NT2/D1 (cell line): ENCODE measurements at regions not wholly inside any gene's neighbourhood (a gene's known extent, or its start where the extent isn't known, plus 50 kb on each side); places are given as distances from the start of the nearest gene placed in this dataset.

Experiments
- SUZ12 ChIP-seq: IDR thresholded peaks from 2 replicates; pipeline ENCODE4 v1.6.1; 2011; ENCODE audit not compliant: insufficient read length, insufficient read depth; ENCODE audit errors: extremely low read depth
- YY1 ChIP-seq: IDR thresholded peaks from 2 replicates; pipeline ENCODE4 v1.6.1; 2011; ENCODE audit not compliant: insufficient read length, insufficient read depth

DNA sequence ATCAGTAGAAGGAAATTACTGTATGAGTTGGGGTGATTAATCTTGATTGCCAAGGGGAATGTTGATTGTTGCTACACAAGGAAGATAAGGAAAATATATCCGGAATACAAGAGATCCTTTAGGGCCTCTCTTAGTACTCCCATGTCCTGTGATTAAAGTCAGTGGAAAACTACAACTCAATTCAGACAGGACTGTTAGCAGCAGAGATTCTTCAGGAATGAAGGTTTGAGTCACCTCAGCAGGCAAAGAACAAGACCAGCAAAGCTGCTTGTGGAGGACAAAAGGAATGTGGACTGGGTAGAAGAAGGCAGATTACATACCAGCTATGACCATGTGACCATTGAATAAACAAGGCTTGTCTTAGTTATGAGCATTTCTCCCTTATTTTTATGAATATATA lies 478.2 kb downstream of the BUD13 start:
- no peak for TF ChIP-seq YY1
- no peak for TF ChIP-seq SUZ12
